ENCODE measurements at regions not wholly inside any gene's neighbourhood (a gene's known extent, or its start where the extent isn't known, plus 50 kb on each side); places are given as distances from the start of the nearest gene placed in this dataset.
"Not testable (repeated sequence)": the region's sequence is repeated elsewhere in the genome, so short reads cannot be mapped to it uniquely, and the experiment has no call there.

GRCh38 chr1:108314815-108315214, 70.9 kb upstream of the NBPF4 start:
- no peak for DNase-seq (ENCODE audit: low read depth)
- H3K27me3 ChIP-seq (ENCODE audit: control insufficient read depth, insufficient read depth, low read length), result no peaks in the 10 kb centered on the region
- TF ChIP-seq, protein P1, sequence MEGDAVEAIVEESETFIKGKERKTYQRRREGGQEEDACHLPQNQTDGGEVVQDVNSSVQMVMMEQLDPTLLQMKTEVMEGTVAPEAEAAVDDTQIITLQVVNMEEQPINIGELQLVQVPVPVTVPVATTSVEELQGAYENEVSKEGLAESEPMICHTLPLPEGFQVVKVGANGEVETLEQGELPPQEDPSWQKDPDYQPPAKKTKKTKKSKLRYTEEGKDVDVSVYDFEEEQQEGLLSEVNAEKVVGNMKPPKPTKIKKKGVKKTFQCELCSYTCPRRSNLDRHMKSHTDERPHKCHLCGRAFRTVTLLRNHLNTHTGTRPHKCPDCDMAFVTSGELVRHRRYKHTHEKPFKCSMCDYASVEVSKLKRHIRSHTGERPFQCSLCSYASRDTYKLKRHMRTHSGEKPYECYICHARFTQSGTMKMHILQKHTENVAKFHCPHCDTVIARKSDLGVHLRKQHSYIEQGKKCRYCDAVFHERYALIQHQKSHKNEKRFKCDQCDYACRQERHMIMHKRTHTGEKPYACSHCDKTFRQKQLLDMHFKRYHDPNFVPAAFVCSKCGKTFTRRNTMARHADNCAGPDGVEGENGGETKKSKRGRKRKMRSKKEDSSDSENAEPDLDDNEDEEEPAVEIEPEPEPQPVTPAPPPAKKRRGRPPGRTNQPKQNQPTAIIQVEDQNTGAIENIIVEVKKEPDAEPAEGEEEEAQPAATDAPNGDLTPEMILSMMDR (IDR thresholded peaks at IDR 0.05; ENCODE audit: insufficient read depth, low read length, poor library complexity, severe bottlenecking), result no peak
- H3K36me3 ChIP-seq (ENCODE audit: control insufficient read depth, insufficient read depth, low read length), result no peaks in the 10 kb centered on the region
- H3K4me3 ChIP-seq (ENCODE audit: low read depth, low read length), result no peak overlapping the region

DNA sequence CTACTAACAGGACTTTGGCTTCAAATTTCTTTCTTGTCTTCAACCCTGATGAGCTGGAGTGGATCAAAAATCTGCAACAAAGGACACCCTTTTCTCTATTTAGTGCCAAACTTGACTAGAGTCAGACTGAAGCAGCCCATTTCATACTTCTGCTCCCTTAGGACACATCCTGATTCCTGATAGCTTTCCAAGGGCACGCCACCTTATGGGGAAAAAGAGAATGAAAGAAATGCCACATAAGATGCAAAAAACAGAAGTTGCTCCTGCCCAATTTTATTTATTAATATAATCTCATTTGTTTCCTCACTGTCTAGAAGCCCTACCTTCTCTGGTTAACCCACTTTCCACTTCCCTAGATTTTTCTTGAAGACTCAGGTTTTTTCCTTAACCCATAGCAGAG, 72.7 kb upstream of the NBPF4 start:
- TF ChIP-seq, protein P1 (IDR thresholded peaks at IDR 0.05; ENCODE audit: insufficient read depth, low read length, poor library complexity, severe bottlenecking), result peak; percentile 31
- DNase-seq (ENCODE audit: low read depth), result no peak
- Histone ChIP-seq H3K36me3 (ENCODE audit: control insufficient read depth, insufficient read depth, low read length) (no peaks in the 10 kb centered on the region), H3K27me3 (ENCODE audit: control insufficient read depth, insufficient read depth, low read length) (no peaks in the 10 kb centered on the region), H3K4me3 (ENCODE audit: low read depth, low read length) (no peak overlapping the region)

- Histone ChIP-seq H3K27me3 (ENCODE audit: control insufficient read depth, insufficient read depth, low read length) (no peaks in the 10 kb centered on the region), H3K36me3 (ENCODE audit: control insufficient read depth, insufficient read depth, low read length) (no peaks in the 10 kb centered on the region), H3K4me3 (ENCODE audit: low read depth, low read length) (no peak overlapping the region)
- DNase-seq (ENCODE audit: low read depth), result no peak
- TF ChIP-seq, protein P1 (IDR thresholded peaks at IDR 0.05; ENCODE audit: insufficient read depth, low read length, poor library complexity, severe bottlenecking), result no peak
These were observed 77.0 kb upstream of the NBPF4 start for GRCh38 chr1:108320849-108321248.

- H3K4me3 ChIP-seq (ENCODE audit: low read depth, low read length); H3K27me3 ChIP-seq (ENCODE audit: control insufficient read depth, insufficient read depth, low read length); H3K36me3 ChIP-seq (ENCODE audit: control insufficient read depth, insufficient read depth, low read length); DNase-seq (ENCODE audit: low read depth): not testable (repeated sequence)
These were observed 81.5 kb upstream of the NBPF4 start for GRCh38 chr1:108325338-108325737.

- Histone ChIP-seq H3K4me3 (ENCODE audit: low read depth, low read length) (no peak overlapping the region), H3K36me3 (ENCODE audit: control insufficient read depth, insufficient read depth, low read length) (no peaks in the 10 kb centered on the region), H3K27me3 (ENCODE audit: control insufficient read depth, insufficient read depth, low read length) (no peaks in the 10 kb centered on the region)
- TF ChIP-seq, protein P1 (IDR thresholded peaks at IDR 0.05; ENCODE audit: insufficient read depth, low read length, poor library complexity, severe bottlenecking), result no peak
- no peak for DNase-seq (ENCODE audit: low read depth)
These were observed 83.9 kb upstream of the NBPF4 start for GRCh38 chr1:108327534-108328466.

DNA sequence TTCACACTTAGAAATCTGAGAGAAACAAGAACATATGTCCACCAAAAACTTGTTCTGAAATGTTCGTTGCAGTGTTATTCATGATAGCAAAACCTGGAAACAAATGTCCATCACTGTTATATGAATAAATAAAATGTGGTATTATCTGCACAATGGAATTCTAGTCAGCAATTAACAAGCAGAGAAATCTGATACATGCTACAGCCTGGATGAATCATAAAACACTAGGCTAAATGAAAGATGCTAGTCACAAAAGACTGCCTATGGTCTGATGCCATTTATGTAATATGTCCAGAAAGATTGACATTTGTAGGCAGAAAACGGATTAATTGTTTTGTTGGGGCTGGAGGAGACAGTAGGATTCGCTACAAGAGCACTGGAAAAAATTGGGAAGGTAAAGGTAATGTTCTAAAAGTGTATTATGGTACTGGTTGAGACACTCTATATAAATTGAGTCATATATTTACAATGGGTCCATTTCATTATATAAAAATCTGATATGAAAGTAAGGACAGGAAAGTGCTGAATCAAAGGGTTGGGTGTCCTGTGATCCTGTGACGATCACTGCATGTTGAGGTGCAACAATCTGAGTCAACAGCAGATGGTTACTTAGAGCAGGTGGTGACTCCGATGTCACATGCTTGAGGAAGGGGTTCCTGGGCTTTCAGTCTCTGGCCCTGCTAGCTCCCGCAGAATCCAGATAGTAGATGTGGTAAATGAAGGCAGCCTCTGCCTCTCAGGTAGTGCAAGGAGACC, 102.1 kb upstream of the NBPF4 start:
- Histone ChIP-seq H3K4me3 (ENCODE audit: low read depth, low read length) (no peak overlapping the region), H3K36me3 (ENCODE audit: control insufficient read depth, insufficient read depth, low read length) (no peaks in the 10 kb centered on the region), H3K27me3 (ENCODE audit: control insufficient read depth, insufficient read depth, low read length) (no peaks in the 10 kb centered on the region)
- TF ChIP-seq, protein P1 (IDR thresholded peaks at IDR 0.05; ENCODE audit: insufficient read depth, low read length, poor library complexity, severe bottlenecking), result no peak
- DNase-seq (ENCODE audit: low read depth), result no peak
